PFSK-1 (cell line): ENCODE measurements at regions not wholly inside any gene's neighbourhood (a gene's known extent, or its start where the extent isn't known, plus 50 kb on each side); places are given as distances from the start of the nearest gene placed in this dataset.

Source experiments
- FOXP2 ChIP-seq: optimal IDR thresholded peaks from 2 replicates; pipeline ENCODE3; 2011; ENCODE audit warnings: borderline replicate concordance, control low read depth, inconsistent platforms; ENCODE audit not compliant: insufficient read depth; ENCODE audit errors: extremely low read length, extremely low read depth
- POLR2AphosphoS5 ChIP-seq: IDR thresholded peaks from 2 replicates; pipeline ENCODE4 v1.6.1; 2012; ENCODE audit warnings: low read depth, mild to moderate bottlenecking, control low read depth, low read length, moderate library complexity
- REST ChIP-seq, 2 experiments: IDR thresholded peaks; 2 replicates each; pipeline versions ENCODE4 v1.6.1 to v1.8.0; 2011 to 2012; ENCODE audit warnings: low read depth in 2 of 2, low read length in 2 of 2, control low read depth in 1 of 2, inconsistent platforms in 1 of 2, mild to moderate bottlenecking in 1 of 2, moderate library complexity in 1 of 2; ENCODE audit not compliant: insufficient read depth in 1 of 2
- SIN3A ChIP-seq: IDR thresholded peaks from 2 replicates; pipeline ENCODE4 v1.6.1; 2012; ENCODE audit warnings: mild to moderate bottlenecking, low read length, moderate library complexity, borderline replicate concordance; ENCODE audit not compliant: insufficient read depth
- TAF1 ChIP-seq: IDR thresholded peaks from 2 replicates; pipeline ENCODE4 v1.6.1; 2012; ENCODE audit warnings: low read length, control low read depth, borderline replicate concordance; ENCODE audit not compliant: insufficient read depth

- no peak for TF ChIP-seq SIN3A
- TF ChIP-seq POLR2AphosphoS5 = no peak
- no peak for TF ChIP-seq FOXP2
- no peak for TF ChIP-seq REST (IDR thresholded peaks at IDR 0.05; ENCODE audit: insufficient read depth in 1 of 2, low read depth in 2 of 2, low read length in 2 of 2)
- no peak for TF ChIP-seq TAF1
Observed at GRCh38 chr2:143955401-143956065, 564.4 kb downstream of the ZEB2 start.

- TF ChIP-seq TAF1 (no peak), POLR2AphosphoS5 (no peak), REST (IDR thresholded peaks at IDR 0.05; ENCODE audit: insufficient read depth in 1 of 2, low read depth in 2 of 2, low read length in 2 of 2) (no peak), FOXP2 (no peak), SIN3A (no peak)
Observed at GRCh38 chr2:143954844-143955243, 565.1 kb downstream of the ZEB2 start.

GRCh38 chr2:143954186-143954585 lies 565.7 kb downstream of the ZEB2 start:
- no peak for TF ChIP-seq SIN3A
- no peak for TF ChIP-seq POLR2AphosphoS5
- no peak for TF ChIP-seq REST (IDR thresholded peaks at IDR 0.05; ENCODE audit: insufficient read depth in 1 of 2, low read depth in 2 of 2, low read length in 2 of 2)
- no peak for TF ChIP-seq TAF1
- TF ChIP-seq FOXP2 = no peak

- TF ChIP-seq POLR2AphosphoS5 (no peak), FOXP2 (no peak), TAF1 (no peak), REST (IDR thresholded peaks at IDR 0.05; ENCODE audit: insufficient read depth in 1 of 2, low read depth in 2 of 2, low read length in 2 of 2) (no peak), SIN3A (no peak)
Observed at GRCh38 chr2:143953451-143954030, 566.4 kb downstream of the ZEB2 start.
